HepG2 (cell line): ENCODE measurements at regions not wholly inside any gene's neighbourhood (a gene's known extent, or its start where the extent isn't known, plus 50 kb on each side); places are given as distances from the start of the nearest gene placed in this dataset.

Experiments
- ATAC-seq: fragments of 200-7000 bp; cut with Tn5 transposase; 3 replicates; pipeline ENCODE4 v1.9.1; 2020; ENCODE audit warnings: mild to moderate bottlenecking, moderate library complexity
- BruUV-seq: library from RNA; stranded (reverse); fragments of 400-500 nt; replicated peaks from 2 replicates; lab custom pipeline; 2021; lab: Mats Ljungman, UMichigan
- CTCF ChIA-PET: fragments of 300-600 bp; formaldehyde crosslinking; extraction: SDS; loops from one replicate; lab custom pipeline; 2021; ENCODE audit warnings: low total read pairs, inconsistent platforms, low intra/inter-chr PET ratio; lab: Yijun Ruan, JAX
- POLR2A ChIA-PET: fragments of 350-600 bp; sonication (Branson Sonifier 250); formaldehyde crosslinking; loops from one replicate; lab custom pipeline; 2020; ENCODE audit warnings: antibody characterized with exemption, inconsistent platforms; lab: Yijun Ruan, JAX
- DNase-seq: peaks from one replicate; pipeline ENCODE4 v3.0.0-alpha.2; 2015; ENCODE audit warnings: low spot score
- FAIRE-seq: peaks from 3 replicates; lab custom pipeline; 2011; peaks lifted over from hg19 to GRCh38; lab: Jason Lieb, UNC
- H2AFZ ChIP-seq: one replicate; pipeline ENCODE4 v1.6.1; 2011; ENCODE audit warnings: low read length, inconsistent platforms
- H3K27ac ChIP-seq: fragments of 300-600 bp; 3 replicates; pipeline ENCODE4 v1.8.0; 2011; ENCODE audit warnings: mixed run types, mild to moderate bottlenecking, mixed read lengths, low read length, inconsistent platforms; ENCODE audit not compliant: insufficient read depth; ENCODE audit errors: extremely low read length
- H3K27me3 ChIP-seq, 2 experiments: fragments of 200-600 bp in 1 of 2; 2 replicates in 1 of 2; 3 replicates in 1 of 2; pipeline versions ENCODE4 v1.6.0 to v1.8.0; 2011; ENCODE audit warnings: low read length in 2 of 2, mild to moderate bottlenecking in 2 of 2, moderate library complexity in 2 of 2, inconsistent platforms in 1 of 2; ENCODE audit not compliant: insufficient read depth in 2 of 2, control insufficient read depth in 1 of 2
- H3K36me3 ChIP-seq, 2 experiments: fragments of 200-600 bp in 1 of 2; replicated peaks in 1 of 2; 2 replicates in 1 of 2; 3 replicates in 1 of 2; pipeline versions ENCODE4 v1.5.1 to v1.8.0; 2011; ENCODE audit warnings: low read length in 2 of 2, inconsistent platforms in 1 of 2; ENCODE audit not compliant: insufficient read depth in 2 of 2, control insufficient read depth in 1 of 2
- H3K4me1 ChIP-seq: 2 replicates; pipeline ENCODE4 v1.5.1; 2012; ENCODE audit warnings: low read length, inconsistent platforms; ENCODE audit not compliant: insufficient read depth
- H3K4me2 ChIP-seq: 2 replicates; pipeline ENCODE4 v1.6.0; 2011; ENCODE audit warnings: low read depth, low read length, inconsistent platforms
- H3K4me3 ChIP-seq, 3 experiments: fragments of 200-600 bp in 1 of 3; sonication (generic), shearing (Covaris generic) in 1 of 3; replicated peaks in 1 of 3; 2 replicates each; pipeline ENCODE4 v1.5.1; 2011 to 2016; ENCODE audit warnings: low read length in 3 of 3, inconsistent platforms in 2 of 3, low read depth in 2 of 3, mild to moderate bottlenecking in 2 of 3, control low read depth in 1 of 3, mixed read lengths in 1 of 3; ENCODE audit not compliant: insufficient read depth in 1 of 3
- H3K79me2 ChIP-seq: one replicate; pipeline ENCODE4 v1.6.1; 2011; ENCODE audit warnings: low read length, inconsistent platforms; ENCODE audit not compliant: insufficient read depth
- H3K9ac ChIP-seq: 2 replicates; pipeline ENCODE4 v1.6.0; 2011; ENCODE audit warnings: mild to moderate bottlenecking, low read depth, low read length, inconsistent platforms; ENCODE audit not compliant: insufficient read depth
- H3K9me3 ChIP-seq: 2 replicates; pipeline ENCODE4 v1.5.1; 2012; ENCODE audit warnings: mild to moderate bottlenecking, low read length
- H4K20me1 ChIP-seq: 2 replicates; pipeline ENCODE4 v1.6.0; 2011; ENCODE audit warnings: inconsistent platforms, mild to moderate bottlenecking, low read length, moderate library complexity; ENCODE audit not compliant: insufficient read depth
- STAG1 ChIP-seq: sonication (generic); formaldehyde crosslinking; IDR thresholded peaks from 2 replicates; pipeline ENCODE4 v1.4.0; 2020; ENCODE audit warnings: missing genetic modification reagents
- ZNF589 ChIP-seq: sonication (generic); formaldehyde crosslinking; conservative IDR thresholded peaks from 2 replicates; pipeline ENCODE4 v1.8.0; 2022; ENCODE audit warnings: mild to moderate bottlenecking, moderate library complexity, missing genetic modification reagents
- ZNF839 ChIP-seq: sonication (generic); formaldehyde crosslinking; IDR thresholded peaks from 2 replicates; pipeline ENCODE4 v1.4.0; 2020; ENCODE audit warnings: missing genetic modification reagents, mild to moderate bottlenecking, borderline replicate concordance
- WGBS: methylation state at CpG from one replicate; pipeline ENCODE4 v1.1.6; 2017; ENCODE audit warnings: low lambda C conversion rate; 5-methylcytosine and 5-hydroxymethylcytosine counted together
- in situ Hi-C: cut with HindIII; loops from 2 replicates; pipeline ENCODE4 v1.10.0; 2017; ENCODE audit warnings: low pct_unique_long_range_greater_than_20kb; ENCODE audit not compliant: extremely low pct_ligation_motif_present
- intact Hi-C: fragments of 100-400 bp; cut with micrococcal nuclease; formaldehyde crosslinking; loops from one replicate; pipeline ENCODE4 v1.10.0; 2022; ENCODE audit not compliant: unreplicated experiment
- TF ChIP-seq, protein P1 (sequence below): sonication (generic); formaldehyde crosslinking; IDR thresholded peaks from 2 replicates; pipeline ENCODE4 v1.8.1; 2023; ENCODE audit warnings: mild to moderate bottlenecking, inconsistent platforms, moderate library complexity, missing genetic modification reagents, borderline replicate concordance
- TF ChIP-seq, protein P2 (sequence below): IDR thresholded peaks from 2 replicates; pipeline ENCODE4 v1.6.1; 2016; ENCODE audit warnings: missing biosample characterization, missing genetic modification reagents, low read depth
- TF ChIP-seq, protein P3 (sequence below): sonication (generic); formaldehyde crosslinking; IDR thresholded peaks from 2 replicates; pipeline ENCODE4 v1.5.0; 2020; ENCODE audit warnings: mild to moderate bottlenecking, missing genetic modification reagents, moderate library complexity

DNA sequence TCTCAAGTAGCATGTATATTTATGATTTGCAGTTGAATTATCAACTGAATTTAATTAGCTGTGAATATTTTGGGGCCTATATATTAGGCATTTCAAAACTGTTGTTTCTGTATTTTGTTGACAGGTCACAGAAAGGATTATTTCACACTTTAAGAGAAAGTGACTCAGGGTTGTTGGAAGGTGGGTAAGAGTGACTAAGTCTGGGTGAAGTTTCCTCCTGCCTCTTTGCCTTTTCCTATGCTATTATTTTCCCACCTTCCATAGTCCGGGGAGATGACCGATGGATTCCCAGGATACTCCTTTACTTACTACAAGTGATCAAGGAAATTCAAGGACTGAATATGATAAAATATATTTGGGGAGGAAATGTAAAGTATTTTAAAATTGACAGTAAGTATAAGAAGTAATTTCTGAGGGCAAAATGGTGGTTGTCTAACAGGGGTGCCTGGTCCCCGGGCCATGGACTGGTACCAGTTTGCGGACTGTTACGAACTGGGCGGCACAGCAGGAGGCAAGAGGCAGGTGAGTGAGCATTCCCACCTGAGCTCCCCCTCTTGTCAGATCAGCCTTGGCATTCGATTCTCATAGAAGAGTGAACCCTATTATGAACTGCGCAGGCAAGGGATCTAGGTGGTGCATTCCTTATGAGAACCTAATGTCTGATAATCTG lies 175.5 kb upstream of the GPRIN3 start:
- TF ChIP-seq ZNF589 (CRISPR knock-in tag) = no peak
- TF ChIP-seq, protein P1, sequence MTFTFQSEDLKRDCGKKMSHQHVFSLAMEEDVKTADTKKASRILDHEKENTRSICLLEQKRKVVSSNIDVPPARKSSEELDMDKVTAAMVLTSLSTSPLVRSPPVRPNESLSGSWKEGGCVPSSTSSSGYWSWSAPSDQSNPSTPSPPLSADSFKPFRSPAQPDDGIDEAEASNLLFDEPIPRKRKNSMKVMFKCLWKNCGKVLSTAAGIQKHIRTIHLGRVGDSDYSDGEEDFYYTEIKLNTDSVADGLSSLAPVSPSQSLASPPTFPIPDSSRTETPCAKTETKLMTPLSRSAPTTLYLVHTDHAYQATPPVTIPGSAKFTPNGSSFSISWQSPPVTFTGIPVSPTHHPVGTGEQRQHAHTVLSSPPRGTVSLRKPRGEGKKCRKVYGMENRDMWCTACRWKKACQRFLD (CRISPR knock-in tag) = no peak
- TF ChIP-seq, protein P2, sequence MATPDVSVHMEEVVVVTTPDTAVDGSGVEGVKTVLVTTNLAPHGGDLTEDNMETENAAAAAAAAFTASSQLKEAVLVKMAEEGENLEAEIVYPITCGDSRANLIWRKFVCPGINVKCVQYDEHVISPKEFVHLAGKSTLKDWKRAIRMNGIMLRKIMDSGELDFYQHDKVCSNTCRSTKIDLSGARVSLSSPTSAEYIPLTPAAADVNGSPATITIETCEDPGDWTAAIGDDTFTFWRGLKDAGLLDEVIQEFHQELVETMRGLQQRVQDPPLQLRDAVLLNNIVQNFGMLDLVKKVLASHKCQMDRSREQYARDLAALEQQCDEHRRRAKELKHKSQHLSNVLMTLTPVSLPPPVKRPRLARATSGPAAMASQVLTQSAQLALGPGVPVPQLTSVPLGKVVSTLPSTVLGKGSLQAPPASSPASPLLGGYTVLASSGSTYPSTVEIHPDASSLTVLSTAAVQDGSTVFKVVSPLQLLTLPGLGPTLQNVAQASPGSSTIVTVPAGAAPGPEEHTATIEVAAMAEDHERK (CRISPR knock-in tag) = no peak
- no peaks in the 10 kb centered on the region for H3K79me2 ChIP-seq
- H2AFZ ChIP-seq = no peak overlapping the region
- FAIRE-seq (no peak), ATAC-seq (no peak), DNase-seq (no peak)
- no TSS peak for BruUV-seq
- no peaks in the 10 kb centered on the region for H4K20me1 ChIP-seq
- H3K27me3 ChIP-seq = no peaks in the 10 kb centered on the region; a peak in 1 of 5 replicates
- no peaks in the 10 kb centered on the region for H3K36me3 ChIP-seq
- no peak overlapping the region for H3K9ac ChIP-seq
- WGBS = 83% methylated on average over 6 of the region's 8 CpGs
- in situ Hi-C loops (no loop called here), intact Hi-C loops (loop anchor here (1.0 kb wide), 1 partner anchor 419 kb away; no protein-coding TSS in a partner anchor)
- H3K4me3 ChIP-seq = no peak overlapping the region
- no peak overlapping the region for H3K27ac ChIP-seq
- ChIA-PET POLR2A (no interaction called here), CTCF (no interaction called here)
- H3K4me2 ChIP-seq = no peak overlapping the region
- no peaks in the 10 kb centered on the region for H3K9me3 ChIP-seq
- no peaks in the 10 kb centered on the region for H3K4me1 ChIP-seq

DNA sequence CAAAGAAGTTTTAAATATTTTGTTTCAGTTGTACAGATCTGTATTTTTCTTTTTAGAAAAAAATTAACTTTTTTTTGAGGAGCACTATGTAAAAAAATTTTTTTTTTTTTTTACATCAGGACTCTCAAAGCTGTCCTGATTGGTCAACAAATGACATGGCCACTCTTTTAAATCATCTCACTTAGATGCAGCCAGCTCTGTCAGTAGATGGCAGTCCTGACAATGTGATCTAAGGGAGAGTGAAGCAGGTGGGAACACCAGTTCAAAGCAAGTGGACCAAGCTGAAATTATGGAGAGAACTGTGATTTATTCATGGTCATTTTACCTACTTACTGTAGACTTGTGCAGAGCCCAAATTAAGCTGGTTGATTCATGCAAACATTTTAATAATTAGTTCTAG lies 174.7 kb upstream of the GPRIN3 start:
- BruUV-seq = no TSS peak
- Histone ChIP-seq H3K9ac (no peak overlapping the region), H4K20me1 (no peaks in the 10 kb centered on the region), H3K79me2 (no peaks in the 10 kb centered on the region), H3K27me3 (no peaks in the 10 kb centered on the region), H3K4me3 (no peak overlapping the region), H2AFZ (no peak overlapping the region), H3K36me3 (no peaks in the 10 kb centered on the region), H3K9me3 (no peaks in the 10 kb centered on the region), H3K4me2 (no peak overlapping the region), H3K4me1 (no peaks in the 10 kb centered on the region), H3K27ac (no peak overlapping the region)
- peak; percentile 35 for DNase-seq
- TF ChIP-seq, protein P3, sequence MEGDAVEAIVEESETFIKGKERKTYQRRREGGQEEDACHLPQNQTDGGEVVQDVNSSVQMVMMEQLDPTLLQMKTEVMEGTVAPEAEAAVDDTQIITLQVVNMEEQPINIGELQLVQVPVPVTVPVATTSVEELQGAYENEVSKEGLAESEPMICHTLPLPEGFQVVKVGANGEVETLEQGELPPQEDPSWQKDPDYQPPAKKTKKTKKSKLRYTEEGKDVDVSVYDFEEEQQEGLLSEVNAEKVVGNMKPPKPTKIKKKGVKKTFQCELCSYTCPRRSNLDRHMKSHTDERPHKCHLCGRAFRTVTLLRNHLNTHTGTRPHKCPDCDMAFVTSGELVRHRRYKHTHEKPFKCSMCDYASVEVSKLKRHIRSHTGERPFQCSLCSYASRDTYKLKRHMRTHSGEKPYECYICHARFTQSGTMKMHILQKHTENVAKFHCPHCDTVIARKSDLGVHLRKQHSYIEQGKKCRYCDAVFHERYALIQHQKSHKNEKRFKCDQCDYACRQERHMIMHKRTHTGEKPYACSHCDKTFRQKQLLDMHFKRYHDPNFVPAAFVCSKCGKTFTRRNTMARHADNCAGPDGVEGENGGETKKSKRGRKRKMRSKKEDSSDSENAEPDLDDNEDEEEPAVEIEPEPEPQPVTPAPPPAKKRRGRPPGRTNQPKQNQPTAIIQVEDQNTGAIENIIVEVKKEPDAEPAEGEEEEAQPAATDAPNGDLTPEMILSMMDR = peak; percentile 57
- peak; percentile 51 for TF ChIP-seq STAG1 (CRISPR knock-in tag)
- no peak for TF ChIP-seq ZNF839 (CRISPR knock-in tag)
- in situ Hi-C loops (no loop called here), intact Hi-C loops (loop anchor here (1.0 kb wide), 1 partner anchor 420 kb away; no protein-coding TSS in a partner anchor)
- ATAC-seq = peak; percentile 93
- POLR2A ChIA-PET = no interaction called here
- CTCF ChIA-PET = no interaction called here
- peak; percentile 40 for FAIRE-seq
